WTC11 (cell line): ENCODE measurements at regions not wholly inside any gene's neighbourhood (a gene's known extent, or its start where the extent isn't known, plus 50 kb on each side); places are given as distances from the start of the nearest gene placed in this dataset.

Experiments
- ZNF416 ChIP-seq: fragments of 250-450 bp; sonication (Bioruptor Pico); IDR thresholded peaks from 2 replicates; pipeline ENCODE4 v1.9.0; 2021; ENCODE audit warnings: mild to moderate bottlenecking, inconsistent platforms
- TF ChIP-seq, protein P1 (sequence below): sonication (generic); formaldehyde crosslinking; IDR thresholded peaks from 2 replicates; pipeline ENCODE4 v1.8.1; 2022; ENCODE audit warnings: mild to moderate bottlenecking, moderate library complexity, missing genetic modification reagents

DNA sequence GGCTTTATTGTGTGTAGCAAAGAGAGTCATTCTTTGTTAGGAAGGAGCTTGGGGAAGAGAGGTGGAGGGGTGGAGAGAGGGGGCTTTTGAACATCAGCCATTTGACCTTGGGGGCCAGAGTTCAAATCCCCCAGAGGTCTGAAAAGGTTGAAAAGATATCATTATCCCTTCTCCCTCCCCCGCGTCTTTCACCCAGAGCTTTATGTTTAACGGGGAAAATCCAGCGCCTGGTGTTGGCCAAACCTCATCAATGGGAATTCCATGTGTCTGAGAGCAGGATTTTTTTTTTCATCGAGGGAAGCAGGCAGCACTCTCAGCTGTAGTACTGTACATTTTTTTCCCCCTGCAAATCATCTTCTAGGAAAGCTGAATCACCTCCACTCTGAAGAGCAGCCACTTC lies 122.4 kb upstream of the HSD17B12 start:
- TF ChIP-seq, protein P1, sequence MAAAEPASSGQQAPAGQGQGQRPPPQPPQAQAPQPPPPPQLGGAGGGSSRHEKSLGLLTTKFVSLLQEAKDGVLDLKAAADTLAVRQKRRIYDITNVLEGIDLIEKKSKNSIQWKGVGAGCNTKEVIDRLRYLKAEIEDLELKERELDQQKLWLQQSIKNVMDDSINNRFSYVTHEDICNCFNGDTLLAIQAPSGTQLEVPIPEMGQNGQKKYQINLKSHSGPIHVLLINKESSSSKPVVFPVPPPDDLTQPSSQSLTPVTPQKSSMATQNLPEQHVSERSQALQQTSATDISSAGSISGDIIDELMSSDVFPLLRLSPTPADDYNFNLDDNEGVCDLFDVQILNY (CRISPR knock-in tag), result no peak
- no peak for TF ChIP-seq ZNF416
